Stimulated activated naive CD8-positive, alpha-beta T cell treated with anti-CD3 and anti-CD28 coated beads, Interleukin-15, amount 100 ng/mL, for 72 hours (primary cell): ENCODE measurements at regions not wholly inside any gene's neighbourhood (a gene's known extent, or its start where the extent isn't known, plus 50 kb on each side); places are given as distances from the start of the nearest gene placed in this dataset.
"Not testable (repeated sequence)": the region's sequence is repeated elsewhere in the genome, so short reads cannot be mapped to it uniquely, and the experiment has no call there.

Source experiments
- ATAC-seq: fragments of 150-1000 bp; cut with Tn5 transposase; 2 replicates; pipeline ENCODE4 v1.10.0; 2021; ENCODE audit warnings: mild to moderate bottlenecking, moderate library complexity
- DNase-seq, 2 donors: peaks; one replicate each; pipeline ENCODE4 v3.0.0; 2021 to 2022
- H3K27ac Mint-ChIP-seq, 2 donors: one replicate each; pipeline ENCODE4 v1.8.0; 2022; ENCODE audit warnings: mild to moderate bottlenecking in 2 of 2, mixed read lengths in 2 of 2, moderate library complexity in 2 of 2
- H3K27me3 Mint-ChIP-seq: one replicate; pipeline ENCODE4 v1.8.0; 2022; ENCODE audit warnings: mixed read lengths
- H3K4me1 Mint-ChIP-seq: one replicate; pipeline ENCODE4 v1.8.0; 2022; ENCODE audit warnings: mild to moderate bottlenecking, mixed read lengths
- H3K4me3 Mint-ChIP-seq, 2 donors: one replicate each; pipeline ENCODE4 v1.8.0; 2022; ENCODE audit warnings: mild to moderate bottlenecking in 2 of 2, mixed read lengths in 2 of 2, moderate library complexity in 1 of 2
- H3K9me3 Mint-ChIP-seq, 2 donors: one replicate each; pipeline ENCODE4 v1.8.0; 2022; ENCODE audit warnings: mixed read lengths in 2 of 2

DNA sequence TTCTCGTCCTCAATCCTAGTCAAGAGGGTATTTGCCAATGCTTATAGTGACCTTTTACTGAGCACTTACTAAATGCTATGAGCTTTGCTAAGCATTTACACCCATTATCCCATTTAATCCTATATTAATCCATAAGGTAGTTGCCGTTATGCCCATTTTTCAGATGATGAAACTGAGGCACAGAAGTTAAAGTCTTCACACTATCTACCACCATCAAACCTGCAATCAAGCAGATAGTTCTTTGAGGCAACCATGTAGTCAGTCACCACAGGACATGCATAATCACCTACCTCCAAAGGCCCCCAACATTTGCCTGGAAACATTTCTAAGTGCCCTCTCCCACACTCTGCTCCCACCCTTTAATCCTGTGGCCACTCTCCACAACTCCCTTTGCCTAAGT lies 149.6 kb downstream of the LY86 start:
- ATAC-seq (no peak), DNase-seq (no peak)
- Mint-ChIP-seq H3K27ac (peak overlapping the region in 1 of 2 donors; percentile 14), H3K4me1 (no peaks in the 10 kb centered on the region), H3K9me3 (no peaks in the 10 kb centered on the region), H3K4me3 (no peak overlapping the region), H3K27me3 (peaks cover 39% of the 10 kb centered on the region)

DNA sequence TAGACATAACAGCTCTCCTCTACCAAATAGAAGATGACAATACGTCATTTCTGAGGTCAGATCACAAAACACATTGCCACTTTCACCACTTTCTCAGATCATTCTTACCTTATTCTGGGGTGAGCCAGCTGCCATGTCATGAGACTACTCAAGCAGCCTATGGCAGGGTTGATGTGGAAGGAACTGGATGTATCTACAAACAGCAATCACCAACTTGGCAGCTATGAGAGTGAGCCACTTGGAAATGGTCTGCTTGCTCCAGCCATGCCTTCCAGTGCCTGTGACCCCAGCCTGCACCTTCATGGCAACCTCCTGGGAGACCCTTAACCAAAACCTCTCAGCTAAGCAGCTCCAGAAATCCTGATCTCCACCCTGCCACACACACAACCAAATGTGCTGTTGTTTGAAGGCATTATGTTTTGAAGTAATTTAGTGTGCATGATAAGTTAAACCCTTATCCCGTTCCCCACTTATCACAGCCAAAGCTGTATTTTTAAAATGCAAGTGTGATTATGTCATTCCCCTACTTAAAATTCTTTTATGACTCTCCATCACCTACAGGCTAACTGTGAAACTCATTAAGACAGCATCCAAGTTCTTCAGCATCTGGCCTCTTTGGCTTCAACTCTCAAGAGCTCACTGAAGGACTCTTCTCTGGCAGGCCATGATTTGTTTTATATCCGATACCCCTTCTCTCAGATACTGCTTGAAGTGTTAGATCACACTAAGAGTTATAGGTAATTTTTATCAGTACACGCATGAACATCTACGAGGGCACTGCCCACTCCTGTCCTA lies 150.6 kb downstream of the LY86 start:
- H3K9me3 Mint-ChIP-seq = no peaks in the 10 kb centered on the region
- peaks cover 39% of the 10 kb centered on the region for H3K27me3 Mint-ChIP-seq
- H3K27ac Mint-ChIP-seq = peak overlapping the region in 1 of 2 donors; percentile 7
- no peaks in the 10 kb centered on the region for H3K4me1 Mint-ChIP-seq
- ATAC-seq = no peak
- no peak overlapping the region for H3K4me3 Mint-ChIP-seq
- DNase-seq = no peak

DNA sequence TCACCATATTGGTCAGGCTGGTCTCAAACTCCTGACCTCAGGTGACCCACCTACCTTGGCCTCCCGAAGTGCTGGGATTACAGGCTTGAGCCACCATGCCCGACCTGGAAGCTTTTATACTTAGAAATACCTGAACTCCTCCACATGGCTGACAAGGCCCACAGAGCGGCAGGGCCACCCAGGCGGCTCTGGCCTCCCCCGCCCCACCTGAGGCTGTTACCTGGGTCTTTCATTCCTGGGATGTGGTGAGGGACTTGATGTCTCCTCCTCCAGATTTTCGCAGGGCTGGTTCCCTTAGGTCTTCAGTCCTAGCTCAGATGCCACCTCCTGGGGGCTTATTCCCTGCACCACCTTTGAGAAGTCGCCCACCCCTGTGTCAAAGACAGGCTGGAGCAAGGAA lies 152.1 kb downstream of the LY86 start:
- ATAC-seq = no peak
- peaks cover 35% of the 10 kb centered on the region for H3K27me3 Mint-ChIP-seq

DNA sequence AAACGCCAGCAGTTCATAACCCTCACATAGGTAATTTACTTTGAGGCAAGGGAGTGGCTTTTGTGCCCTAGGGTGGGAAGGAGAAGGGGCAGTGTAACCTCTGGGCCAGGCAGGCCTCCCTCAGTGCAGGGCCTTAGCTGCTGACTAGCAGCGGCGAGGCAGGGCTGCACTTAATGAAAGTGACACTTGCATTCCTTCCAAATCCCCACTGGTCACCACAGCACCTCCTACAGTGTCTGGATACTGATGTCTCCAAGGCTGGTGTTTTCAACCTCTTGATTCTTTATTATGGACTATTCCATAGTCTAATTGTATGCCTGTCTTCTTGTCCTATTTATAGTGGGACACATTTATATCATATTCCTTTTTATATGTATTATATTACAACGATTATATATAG lies 152.7 kb downstream of the LY86 start:
- H3K4me1 Mint-ChIP-seq = no peaks in the 10 kb centered on the region
- no peak overlapping the region for H3K4me3 Mint-ChIP-seq
- H3K27ac Mint-ChIP-seq = no peak overlapping the region
- peaks cover 29% of the 10 kb centered on the region for H3K27me3 Mint-ChIP-seq
- no peak for DNase-seq
- ATAC-seq = no peak
- no peaks in the 10 kb centered on the region for H3K9me3 Mint-ChIP-seq

More for the DNA sequence above, 152.1 kb downstream of the LY86 start:
- Mint-ChIP-seq H3K27ac (no peak overlapping the region), H3K4me1 (no peaks in the 10 kb centered on the region), H3K4me3 (no peak overlapping the region), H3K9me3 (no peaks in the 10 kb centered on the region)
- DNase-seq = no peak

DNA sequence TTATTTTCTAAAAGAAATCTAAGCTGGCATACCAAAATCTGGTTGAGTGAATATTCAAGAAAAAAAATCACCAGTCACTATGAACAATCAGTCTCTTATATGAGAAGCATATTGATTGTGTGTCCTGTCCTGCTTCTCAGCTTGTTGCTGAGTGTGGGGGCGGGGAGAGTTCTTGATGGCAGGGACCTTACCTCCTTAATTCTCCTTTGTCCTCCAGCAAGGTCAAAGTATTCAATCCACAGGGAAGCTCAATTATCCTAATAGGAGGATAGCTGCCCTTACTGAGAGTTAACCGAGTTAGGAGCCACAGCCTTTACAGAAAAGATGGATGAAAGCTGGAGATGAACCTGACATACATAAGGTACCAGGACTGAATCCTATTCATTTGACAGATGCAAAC lies 154.0 kb downstream of the LY86 start:
- Mint-ChIP-seq H3K27ac (no peak overlapping the region), H3K4me3 (no peak overlapping the region), H3K9me3 (no peaks in the 10 kb centered on the region), H3K27me3 (peaks cover 23% of the 10 kb centered on the region), H3K4me1 (no peaks in the 10 kb centered on the region)
- DNase-seq (no peak), ATAC-seq (no peak)

DNA sequence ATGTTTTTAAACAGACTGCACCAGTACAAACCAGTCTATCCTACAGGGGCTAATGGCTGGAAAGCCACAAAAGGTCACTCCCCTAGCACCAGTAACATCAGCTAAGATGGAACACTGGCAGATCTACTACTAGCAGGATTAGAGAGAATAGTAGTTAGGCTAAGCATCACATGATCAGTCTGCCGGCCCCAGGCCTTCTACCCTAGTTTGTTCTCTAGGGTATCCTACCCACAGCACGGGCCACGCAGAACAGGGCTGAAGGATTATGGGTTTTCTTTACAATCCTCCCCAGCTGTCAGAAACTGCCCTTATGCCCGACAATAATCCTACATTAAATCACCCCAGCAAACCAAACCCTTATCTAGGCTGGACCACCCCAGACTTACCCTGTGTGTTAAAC lies 156.0 kb downstream of the LY86 start:
- Mint-ChIP-seq H3K9me3 (no peaks in the 10 kb centered on the region), H3K27me3 (peaks cover 3% of the 10 kb centered on the region), H3K4me1 (no peaks in the 10 kb centered on the region), H3K4me3 (no peak overlapping the region), H3K27ac (no peak overlapping the region)
- ATAC-seq (no peak), DNase-seq (no peak)

DNA sequence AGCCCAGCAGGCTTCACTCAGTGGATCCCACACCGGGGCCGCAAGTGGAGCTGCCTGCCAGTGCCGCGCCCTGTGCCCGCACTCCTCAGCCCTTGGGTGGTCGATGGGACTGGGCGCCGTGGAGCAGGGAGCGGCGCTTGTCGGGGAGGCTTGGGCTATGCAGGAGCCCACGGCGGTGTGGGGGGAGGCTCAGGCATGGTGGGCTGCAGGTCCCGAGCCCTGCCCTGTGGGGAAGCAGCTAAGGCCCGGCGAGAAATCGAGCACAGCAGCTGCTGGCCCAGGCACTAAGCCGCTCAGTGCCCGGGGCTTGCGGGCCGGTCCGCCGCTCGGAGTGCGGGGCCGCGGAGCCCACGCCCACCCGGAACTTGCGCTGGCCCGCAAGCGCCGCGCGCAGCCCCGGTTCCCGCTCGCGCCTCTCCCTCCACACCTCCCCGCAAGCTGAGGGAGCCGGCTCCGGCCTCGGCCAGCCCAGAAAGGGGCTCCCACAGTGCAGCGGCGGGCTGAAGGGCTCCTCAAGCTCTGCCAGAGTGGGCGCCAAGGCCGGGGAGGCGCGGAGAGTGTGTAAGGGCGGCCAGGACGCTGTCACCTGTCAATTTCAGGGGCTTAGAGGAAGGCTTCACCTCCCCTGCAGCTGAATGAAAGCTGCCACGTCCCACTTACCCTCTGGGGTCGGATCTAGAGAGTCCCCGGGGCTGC lies 157.3 kb downstream of the LY86 start:
- not testable (repeated sequence) for H3K27me3 Mint-ChIP-seq, H3K9me3 Mint-ChIP-seq, DNase-seq, ATAC-seq, H3K4me3 Mint-ChIP-seq
- peaks cover 11% of the 10 kb centered on the region for H3K4me1 Mint-ChIP-seq
- H3K27ac Mint-ChIP-seq = peak overlapping the region in 1 of 2 donors; percentile 42

DNA sequence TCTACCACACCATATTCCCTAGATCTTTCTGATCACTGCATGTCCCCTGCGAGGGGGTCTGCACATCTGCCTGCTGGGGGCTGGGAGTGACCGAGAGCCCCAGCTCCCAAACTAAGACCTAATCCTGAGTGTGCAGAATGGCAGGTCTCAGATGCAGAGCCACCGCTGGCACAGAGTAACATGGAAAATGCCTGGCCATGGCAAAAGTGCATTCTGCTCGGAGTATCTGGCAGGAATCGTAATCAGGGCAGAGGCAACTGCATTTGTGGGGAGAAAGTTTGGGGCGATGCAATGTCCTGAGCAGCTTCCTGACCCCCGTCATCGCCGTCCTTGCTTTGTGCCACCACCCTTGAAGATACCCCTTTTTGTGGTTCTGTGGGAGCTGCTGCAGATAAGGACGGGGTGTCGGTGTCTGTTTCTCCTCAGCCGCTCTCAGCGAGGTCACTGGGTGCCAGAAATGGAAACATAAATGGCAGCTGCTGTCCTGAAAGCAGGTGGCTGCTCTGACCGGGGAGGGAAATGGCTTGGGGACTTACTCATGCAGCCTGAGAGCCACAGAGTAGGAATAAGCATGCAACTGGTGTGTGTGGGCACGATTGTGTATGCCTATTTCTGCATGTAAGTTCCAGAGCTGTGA lies 157.9 kb downstream of the LY86 start:
- Mint-ChIP-seq H3K27me3 (no peaks in the 10 kb centered on the region), H3K27ac (no peak overlapping the region), H3K4me1 (peaks cover 18% of the 10 kb centered on the region), H3K9me3 (no peaks in the 10 kb centered on the region), H3K4me3 (no peak overlapping the region)
- no peak for DNase-seq
- no peak for ATAC-seq

DNA sequence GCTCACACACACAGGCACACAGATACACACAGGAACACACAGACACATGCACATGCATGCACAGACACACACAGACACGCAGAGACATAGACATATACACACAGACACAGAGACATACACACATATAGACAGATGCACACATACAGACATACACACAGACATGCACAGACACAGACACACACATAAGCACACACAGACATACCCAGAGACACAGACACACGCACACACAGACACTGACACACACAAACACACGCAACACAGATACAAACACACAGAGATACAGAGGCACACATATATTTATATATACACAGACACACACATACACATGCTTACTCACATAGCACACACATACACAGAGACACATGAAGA lies 158.4 kb downstream of the LY86 start:
- Mint-ChIP-seq H3K27ac (no peak overlapping the region), H3K4me1 (peaks cover 23% of the 10 kb centered on the region), H3K9me3 (no peaks in the 10 kb centered on the region), H3K27me3 (no peaks in the 10 kb centered on the region), H3K4me3 (no peak overlapping the region)
- ATAC-seq = no peak
- no peak for DNase-seq

DNA sequence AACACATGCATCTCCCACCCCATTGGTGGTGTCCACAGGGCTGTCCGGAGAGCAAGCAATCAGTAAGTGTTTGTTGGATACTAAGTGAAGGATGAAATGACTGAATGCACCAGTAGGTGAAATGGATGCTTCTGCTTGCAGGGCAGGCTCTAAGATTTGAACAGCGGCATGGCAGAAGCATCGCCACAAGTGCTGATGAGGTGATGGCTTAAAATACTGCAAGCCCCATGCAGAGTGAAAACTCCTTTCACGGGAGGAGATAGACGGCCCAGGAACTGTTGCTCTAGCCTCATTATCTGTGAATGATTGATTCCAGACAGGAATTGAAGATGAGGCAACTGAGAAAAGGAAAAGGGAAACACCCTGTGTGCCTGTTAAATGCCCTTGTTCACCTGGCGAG lies 158.9 kb downstream of the LY86 start:
- no peaks in the 10 kb centered on the region for H3K9me3 Mint-ChIP-seq
- DNase-seq (no peak), ATAC-seq (no peak)
- no peak overlapping the region for H3K27ac Mint-ChIP-seq
- H3K27me3 Mint-ChIP-seq = no peaks in the 10 kb centered on the region
- no peak overlapping the region for H3K4me3 Mint-ChIP-seq
- H3K4me1 Mint-ChIP-seq = peaks cover 26% of the 10 kb centered on the region

DNA sequence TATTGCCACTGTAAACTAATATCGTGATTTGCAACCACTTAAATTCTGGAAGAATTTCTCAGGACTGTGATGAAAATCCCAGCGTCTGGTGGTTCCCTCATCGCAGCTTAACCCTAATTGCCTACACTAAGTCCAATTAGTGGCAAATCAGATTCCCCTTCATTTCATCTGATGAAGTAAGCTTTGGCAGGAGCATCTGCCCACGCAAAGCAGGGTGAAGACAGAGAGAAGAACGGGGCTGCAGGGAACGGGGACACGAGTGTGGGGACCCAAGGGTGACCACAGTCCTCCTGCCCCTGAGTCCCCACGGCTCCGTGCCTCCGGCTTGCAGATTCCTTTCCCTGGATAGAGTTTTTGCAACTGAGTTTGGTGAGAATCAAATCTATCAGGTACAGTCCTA lies 159.5 kb downstream of the LY86 start:
- Mint-ChIP-seq H3K27ac (no peak overlapping the region), H3K4me1 (peaks cover 26% of the 10 kb centered on the region), H3K27me3 (no peaks in the 10 kb centered on the region), H3K4me3 (no peak overlapping the region), H3K9me3 (no peaks in the 10 kb centered on the region)
- DNase-seq (no peak), ATAC-seq (no peak)

DNA sequence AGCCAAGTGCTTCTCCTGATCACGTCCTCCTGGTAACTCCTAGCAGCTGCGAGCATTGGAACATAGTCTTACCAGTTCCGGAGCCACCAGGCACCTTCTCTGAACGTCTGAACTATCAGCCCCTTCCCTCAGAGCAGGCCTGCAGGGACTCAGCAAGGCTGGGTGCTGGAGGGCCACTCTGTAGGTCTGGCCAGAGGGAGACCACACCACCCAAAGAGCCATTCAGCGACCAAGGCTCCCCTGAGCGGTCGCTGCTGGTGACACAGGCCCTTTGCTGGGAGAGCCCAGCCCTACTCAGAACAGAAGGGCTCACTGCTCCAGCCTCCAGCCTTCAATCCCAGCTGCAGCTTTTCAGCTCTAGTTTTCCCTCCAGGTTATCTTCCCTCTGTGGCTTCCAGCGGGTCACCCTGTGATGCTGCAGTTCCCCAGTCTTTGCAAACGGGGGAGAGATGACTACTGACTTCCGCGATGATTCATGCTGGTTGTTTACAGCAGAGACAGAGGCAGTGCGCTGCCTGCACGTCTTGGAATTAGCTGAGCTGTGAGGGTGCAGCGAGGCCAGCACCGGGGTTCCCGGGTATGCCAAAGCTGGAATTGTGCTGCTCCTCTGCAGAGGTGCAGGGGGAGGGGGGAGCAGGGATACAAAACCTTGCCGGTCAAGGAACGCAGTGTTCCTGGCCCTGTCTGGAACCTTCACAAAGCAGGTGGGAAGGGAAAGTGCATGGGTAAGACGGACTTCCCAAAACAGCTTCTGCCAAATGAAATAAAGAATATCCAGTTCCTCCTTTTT lies 161.4 kb downstream of the LY86 start:
- H3K4me3 Mint-ChIP-seq = peak overlapping the region in 1 of 2 donors; percentile 47
- H3K27me3 Mint-ChIP-seq = no peaks in the 10 kb centered on the region
- peak; percentile 69 for ATAC-seq

DNA sequence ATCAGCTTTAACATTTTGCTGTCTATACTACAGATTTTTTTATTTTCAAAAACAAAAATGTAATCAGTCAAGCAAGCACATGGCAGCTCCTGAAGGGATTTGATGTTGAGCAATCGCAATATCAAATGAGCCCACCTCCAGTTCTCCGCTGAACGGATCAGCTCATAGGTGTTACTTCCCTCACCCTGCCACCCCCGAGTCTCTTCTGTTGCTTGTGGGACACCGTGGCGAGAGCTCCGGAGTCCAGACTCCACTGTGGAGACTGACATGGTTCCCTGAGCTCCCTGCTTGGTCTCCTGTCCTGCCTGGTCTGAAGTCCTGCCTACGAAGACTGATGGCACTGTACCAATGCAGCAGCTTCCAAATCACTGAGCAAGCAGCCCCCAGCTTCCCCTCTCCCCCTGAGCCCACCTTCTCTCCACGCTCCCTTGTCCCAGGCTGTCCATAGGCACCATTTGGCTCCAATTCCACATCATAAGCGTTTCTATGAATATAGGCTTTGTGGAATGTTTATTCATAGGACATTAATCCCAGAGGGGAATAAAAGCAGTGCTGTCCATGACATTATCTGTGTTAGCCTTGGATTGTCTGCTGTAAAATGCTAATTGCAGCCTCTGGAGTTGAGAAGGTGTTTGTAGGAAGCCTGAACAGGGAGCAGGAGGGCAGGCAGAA lies 162.2 kb downstream of the LY86 start:
- no peaks in the 10 kb centered on the region for H3K9me3 Mint-ChIP-seq
- DNase-seq = no peak
- peaks cover 26% of the 10 kb centered on the region for H3K4me1 Mint-ChIP-seq
- peak overlapping the region in 1 of 2 donors; percentile 41 for H3K4me3 Mint-ChIP-seq
- H3K27ac Mint-ChIP-seq = no peak overlapping the region
- no peak for ATAC-seq
- no peaks in the 10 kb centered on the region for H3K27me3 Mint-ChIP-seq

More for the DNA sequence above, 161.4 kb downstream of the LY86 start:
- no peak overlapping the region for H3K27ac Mint-ChIP-seq
- DNase-seq = no peak
- H3K4me1 Mint-ChIP-seq = peaks cover 26% of the 10 kb centered on the region
- no peaks in the 10 kb centered on the region for H3K9me3 Mint-ChIP-seq

DNA sequence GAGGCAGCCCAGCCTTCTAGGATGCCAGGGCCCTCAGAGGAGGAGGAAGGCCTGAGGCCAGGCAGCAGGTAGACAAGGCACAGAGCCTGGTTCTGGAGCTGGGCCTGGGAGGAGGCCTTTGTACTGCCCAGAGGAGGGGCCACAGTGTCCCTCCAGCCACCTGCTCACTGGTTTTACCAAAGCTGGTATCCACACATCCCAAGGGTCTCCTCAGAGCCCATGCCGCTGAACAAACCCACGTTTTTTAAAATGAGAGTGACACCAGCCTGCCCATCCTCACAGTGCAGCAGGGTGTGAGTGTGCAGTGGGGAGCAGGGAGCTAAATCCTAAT lies 162.7 kb downstream of the LY86 start:
- no peak for DNase-seq
- peak; percentile 11 for ATAC-seq
- Mint-ChIP-seq H3K27ac (no peak overlapping the region), H3K27me3 (no peaks in the 10 kb centered on the region), H3K9me3 (no peaks in the 10 kb centered on the region), H3K4me3 (peak overlapping the region in 1 of 2 donors; percentile 41), H3K4me1 (peaks cover 26% of the 10 kb centered on the region)

DNA sequence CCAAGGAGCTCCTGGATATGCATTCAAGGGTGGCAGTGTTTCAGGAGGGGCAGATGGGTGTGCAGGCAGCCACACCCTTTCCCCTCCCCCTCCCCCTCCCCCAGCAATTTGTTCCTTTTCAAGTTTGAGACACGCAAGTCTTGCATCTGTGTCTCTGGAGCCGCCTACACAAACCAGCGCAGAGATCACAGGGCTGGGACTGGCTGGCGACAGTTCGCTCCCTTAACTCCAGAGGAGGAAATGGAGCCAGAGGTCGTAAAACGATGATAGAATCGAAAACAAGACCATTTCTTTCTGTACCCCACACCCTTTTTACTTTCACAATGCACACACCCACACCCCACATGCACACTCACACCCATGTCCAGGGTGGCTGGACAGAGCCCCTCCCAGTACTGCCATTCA lies 163.1 kb downstream of the LY86 start:
- peak; percentile 59 for ATAC-seq
- H3K27ac Mint-ChIP-seq = no peak overlapping the region

More for the DNA sequence above, 163.1 kb downstream of the LY86 start:
- peaks cover 26% of the 10 kb centered on the region for H3K4me1 Mint-ChIP-seq
- no peaks in the 10 kb centered on the region for H3K27me3 Mint-ChIP-seq
- H3K9me3 Mint-ChIP-seq = no peaks in the 10 kb centered on the region
- DNase-seq = peak in 1 of 2 donors; percentile 13
- peak overlapping the region in 1 of 2 donors; percentile 64 for H3K4me3 Mint-ChIP-seq
